ENCODE measurements at regions not wholly inside any gene's neighbourhood (a gene's known extent, or its start where the extent isn't known, plus 50 kb on each side); places are given as distances from the start of the nearest gene placed in this dataset.
"Not testable (repeated sequence)": the region's sequence is repeated elsewhere in the genome, so short reads cannot be mapped to it uniquely, and the experiment has no call there.

- DNase-seq (ENCODE audit: low read depth), result no peak
Observed at GRCh38 chr2:59250307-59250677, 1009.2 kb upstream of the FANCL start.

GRCh38 chr2:59249441-59250306, 1008.5 kb upstream of the FANCL start:
- DNase-seq (ENCODE audit: low read depth), result no peak

GRCh38 chr2:59239146-59239545, 998.0 kb upstream of the FANCL start:
- DNase-seq (ENCODE audit: low read depth), result no peak

GRCh38 chr2:59237311-59237710, 996.2 kb upstream of the FANCL start:
- DNase-seq (ENCODE audit: low read depth), result no peak

- no peak for DNase-seq (ENCODE audit: low read depth)
Observed at GRCh38 chr2:59236723-59237122, 995.6 kb upstream of the FANCL start.

- DNase-seq (ENCODE audit: low read depth), result no peak
Observed at GRCh38 chr2:59233920-59234319, 992.8 kb upstream of the FANCL start.

GRCh38 chr2:59233448-59233847, 992.3 kb upstream of the FANCL start:
- DNase-seq (ENCODE audit: low read depth), result no peak

GRCh38 chr2:59232394-59233165, 991.5 kb upstream of the FANCL start:
- no peak for DNase-seq (ENCODE audit: low read depth)

- DNase-seq (ENCODE audit: low read depth), result not testable (repeated sequence)
Observed at GRCh38 chr2:59226362-59226761, 985.2 kb upstream of the FANCL start.

GRCh38 chr2:59223742-59224141, 982.6 kb upstream of the FANCL start:
- no peak for DNase-seq (ENCODE audit: low read depth)

GRCh38 chr2:59217360-59217759, 976.2 kb upstream of the FANCL start:
- no peak for DNase-seq (ENCODE audit: low read depth)

GRCh38 chr2:59206361-59206760, 965.2 kb upstream of the FANCL start:
- no peak for DNase-seq (ENCODE audit: low read depth)

GRCh38 chr2:59204040-59204439, 962.9 kb upstream of the FANCL start:
- DNase-seq (ENCODE audit: low read depth), result no peak

- DNase-seq (ENCODE audit: low read depth), result no peak
Observed at GRCh38 chr2:59196491-59196890, 955.4 kb upstream of the FANCL start.

GRCh38 chr2:59195851-59196250, 954.7 kb upstream of the FANCL start:
- DNase-seq (ENCODE audit: low read depth), result no peak

- no peak for DNase-seq (ENCODE audit: low read depth)
Observed at GRCh38 chr2:59191781-59192180, 950.7 kb upstream of the FANCL start.

GRCh38 chr2:59190518-59190917, 949.4 kb upstream of the FANCL start:
- no peak for DNase-seq (ENCODE audit: low read depth)

GRCh38 chr2:59184276-59185020, 943.3 kb upstream of the FANCL start:
- no peak for DNase-seq (ENCODE audit: low read depth)

GRCh38 chr2:59183070-59183469, 941.9 kb upstream of the FANCL start:
- DNase-seq (ENCODE audit: low read depth), result no peak

GRCh38 chr2:59182249-59182648, 941.1 kb upstream of the FANCL start:
- DNase-seq (ENCODE audit: low read depth), result no peak

GRCh38 chr2:59181347-59181746, 940.2 kb upstream of the FANCL start:
- DNase-seq (ENCODE audit: low read depth), result no peak

- DNase-seq (ENCODE audit: low read depth), result no peak
Observed at GRCh38 chr2:59180621-59181020, 939.5 kb upstream of the FANCL start.

GRCh38 chr2:59180111-59180510, 939.0 kb upstream of the FANCL start:
- no peak for DNase-seq (ENCODE audit: low read depth)
